Nephron progenitor cell (in vitro differentiated cells): ENCODE measurements at regions not wholly inside any gene's neighbourhood (a gene's known extent, or its start where the extent isn't known, plus 50 kb on each side); places are given as distances from the start of the nearest gene placed in this dataset.

Source experiments
- DNase-seq: peaks from one replicate; pipeline ENCODE4 v3.0.0; 2021
- H3K27ac Mint-ChIP-seq: 2 replicates; pipeline ENCODE4 v1.8.0; 2021; ENCODE audit warnings: mild to moderate bottlenecking, moderate library complexity, mixed read lengths
- H3K27me3 Mint-ChIP-seq: 2 replicates; pipeline ENCODE4 v1.8.0; 2021; ENCODE audit warnings: mild to moderate bottlenecking, low read depth, mixed read lengths; ENCODE audit not compliant: poor library complexity
- H3K36me3 Mint-ChIP-seq: 2 replicates; pipeline ENCODE4 v1.8.0; 2021; ENCODE audit warnings: low read depth, mixed read lengths
- H3K4me1 Mint-ChIP-seq: 2 replicates; pipeline ENCODE4 v1.8.0; 2021; ENCODE audit warnings: mixed read lengths
- H3K4me3 Mint-ChIP-seq: 2 replicates; pipeline ENCODE4 v1.8.0; 2021; ENCODE audit warnings: mild to moderate bottlenecking, moderate library complexity, mixed read lengths
- H3K9me3 Mint-ChIP-seq: 2 replicates; pipeline ENCODE4 v1.8.0; 2021; ENCODE audit warnings: mild to moderate bottlenecking, moderate library complexity, mixed read lengths
- TF ChIP-seq, protein P1 (sequence below): fragments of 200-600 bp; sonication (generic); IDR thresholded peaks from 2 replicates; pipeline ENCODE4 v1.5.0; 2021; ENCODE audit warnings: antibody characterized with exemption

DNA sequence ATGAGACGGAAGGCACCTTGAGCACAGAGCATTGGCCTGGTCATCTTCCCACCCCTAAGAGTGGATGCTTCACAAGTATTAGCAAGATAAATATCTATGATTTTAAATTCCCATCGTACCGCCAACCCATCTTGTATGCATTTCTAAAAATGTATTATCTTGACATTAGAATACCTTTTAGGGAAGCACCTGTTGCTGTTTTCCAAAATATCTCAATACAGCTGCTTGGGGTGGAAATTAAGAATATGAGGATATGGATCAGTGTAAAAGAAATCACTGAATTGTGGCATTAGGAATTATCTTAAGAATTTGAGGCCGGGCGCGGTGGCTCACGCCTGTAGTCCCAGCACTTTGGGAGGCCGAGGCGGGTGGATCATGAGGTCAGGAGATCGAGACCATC, 166.3 kb downstream of the ETS2 start:
- TF ChIP-seq, protein P1, sequence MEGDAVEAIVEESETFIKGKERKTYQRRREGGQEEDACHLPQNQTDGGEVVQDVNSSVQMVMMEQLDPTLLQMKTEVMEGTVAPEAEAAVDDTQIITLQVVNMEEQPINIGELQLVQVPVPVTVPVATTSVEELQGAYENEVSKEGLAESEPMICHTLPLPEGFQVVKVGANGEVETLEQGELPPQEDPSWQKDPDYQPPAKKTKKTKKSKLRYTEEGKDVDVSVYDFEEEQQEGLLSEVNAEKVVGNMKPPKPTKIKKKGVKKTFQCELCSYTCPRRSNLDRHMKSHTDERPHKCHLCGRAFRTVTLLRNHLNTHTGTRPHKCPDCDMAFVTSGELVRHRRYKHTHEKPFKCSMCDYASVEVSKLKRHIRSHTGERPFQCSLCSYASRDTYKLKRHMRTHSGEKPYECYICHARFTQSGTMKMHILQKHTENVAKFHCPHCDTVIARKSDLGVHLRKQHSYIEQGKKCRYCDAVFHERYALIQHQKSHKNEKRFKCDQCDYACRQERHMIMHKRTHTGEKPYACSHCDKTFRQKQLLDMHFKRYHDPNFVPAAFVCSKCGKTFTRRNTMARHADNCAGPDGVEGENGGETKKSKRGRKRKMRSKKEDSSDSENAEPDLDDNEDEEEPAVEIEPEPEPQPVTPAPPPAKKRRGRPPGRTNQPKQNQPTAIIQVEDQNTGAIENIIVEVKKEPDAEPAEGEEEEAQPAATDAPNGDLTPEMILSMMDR: no peak
- Mint-ChIP-seq H3K4me1 (peaks cover 57% of the 10 kb centered on the region), H3K27ac (no peak overlapping the region), H3K36me3 (peaks cover 4% of the 10 kb centered on the region), H3K9me3 (no peaks in the 10 kb centered on the region), H3K27me3 (peaks cover 13% of the 10 kb centered on the region), H3K4me3 (no peak overlapping the region)
- DNase-seq: no peak

DNA sequence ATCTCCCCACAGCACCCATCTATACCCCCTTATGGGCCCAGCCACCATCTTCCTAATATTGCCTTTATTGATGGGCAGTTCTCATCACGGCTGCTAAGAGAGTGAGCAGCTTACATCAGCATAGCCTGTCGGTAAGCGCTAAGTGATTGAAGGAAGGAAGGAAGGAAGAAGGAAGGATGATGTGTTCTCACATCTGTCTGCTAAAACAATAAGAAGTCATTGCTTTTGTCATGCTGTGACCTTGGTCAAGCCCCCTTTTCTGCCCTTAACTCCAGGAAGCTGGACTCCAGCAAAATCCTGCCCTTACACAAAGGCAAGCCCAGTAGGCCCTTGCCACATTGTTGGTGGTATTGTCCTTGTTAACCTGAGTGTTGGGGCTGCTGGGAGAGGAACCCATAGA, 165.0 kb downstream of the ETS2 start:
- H3K27me3 Mint-ChIP-seq: peaks cover 7% of the 10 kb centered on the region
- H3K27ac Mint-ChIP-seq: no peak overlapping the region
- peaks cover 67% of the 10 kb centered on the region for H3K4me1 Mint-ChIP-seq
- no peaks in the 10 kb centered on the region for H3K9me3 Mint-ChIP-seq
- TF ChIP-seq, protein P1: no peak
- no peak for DNase-seq
- H3K36me3 Mint-ChIP-seq: no peaks in the 10 kb centered on the region
- H3K4me3 Mint-ChIP-seq: no peak overlapping the region

DNA sequence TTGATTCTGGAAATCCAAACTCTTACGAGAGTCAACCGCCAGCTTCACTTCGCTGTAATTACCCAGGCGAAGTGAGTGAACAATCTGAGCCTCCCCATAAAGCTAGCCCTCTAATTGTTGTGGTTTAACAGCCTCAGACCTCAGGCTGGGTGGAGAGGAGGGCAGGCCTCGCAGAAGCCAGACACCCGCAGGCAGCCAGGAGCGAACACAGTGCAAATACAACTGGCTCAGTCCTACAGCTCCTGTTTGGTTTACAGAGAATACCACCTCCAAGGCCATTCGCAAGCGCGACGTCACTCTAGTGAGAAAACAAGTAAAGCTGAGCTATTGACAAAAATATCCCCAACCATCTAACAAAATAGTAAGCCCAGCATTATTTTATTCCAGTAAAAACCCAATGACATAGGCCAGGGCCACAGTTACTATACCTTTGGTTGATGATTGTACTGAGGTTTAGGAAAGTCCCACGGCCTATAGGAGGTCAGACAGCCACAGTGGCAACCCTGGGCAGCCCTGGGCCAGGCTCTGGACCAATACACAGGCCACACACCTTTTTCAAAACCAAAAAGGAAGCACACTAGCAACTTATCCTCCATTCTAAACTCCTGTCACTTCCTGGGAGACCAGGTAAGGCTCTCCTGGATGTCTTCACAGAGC, 163.3 kb downstream of the ETS2 start:
- H3K4me1 Mint-ChIP-seq: peaks cover 73% of the 10 kb centered on the region
- no peak overlapping the region for H3K4me3 Mint-ChIP-seq
- H3K9me3 Mint-ChIP-seq: no peaks in the 10 kb centered on the region
- no peak overlapping the region for H3K27ac Mint-ChIP-seq
- no peak for DNase-seq
- no peaks in the 10 kb centered on the region for H3K36me3 Mint-ChIP-seq
- TF ChIP-seq, protein P1: no peak
- peaks cover 7% of the 10 kb centered on the region for H3K27me3 Mint-ChIP-seq

DNA sequence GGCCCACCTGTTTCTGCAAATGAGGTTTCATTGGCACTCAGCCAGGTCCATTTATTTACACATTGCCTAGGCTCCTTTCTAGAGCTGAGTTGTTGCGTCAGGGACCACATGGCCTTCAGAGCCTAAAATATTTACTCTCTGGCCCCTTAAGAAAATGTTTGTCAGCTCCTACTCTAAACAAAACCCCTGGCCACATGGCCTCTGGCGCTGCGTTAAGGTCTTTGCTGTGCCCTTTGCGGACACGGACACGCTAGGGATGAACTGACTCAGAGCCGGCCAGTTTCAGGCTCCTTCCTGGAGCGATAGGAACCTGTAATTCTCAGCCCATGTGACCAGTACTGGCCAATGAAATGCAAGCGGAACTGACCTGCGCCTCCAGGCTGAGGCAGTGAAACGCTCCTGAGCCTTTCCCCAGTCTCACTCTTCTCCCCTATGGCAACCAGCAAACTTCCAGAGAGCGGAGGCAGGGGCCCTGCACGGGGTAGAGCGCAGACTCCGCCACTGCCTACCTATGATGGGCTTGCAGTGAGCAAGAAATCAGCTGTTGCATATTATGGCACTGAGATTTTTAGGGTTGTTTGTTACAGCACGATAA, 160.3 kb downstream of the ETS2 start:
- Mint-ChIP-seq H3K4me3 (no peak overlapping the region), H3K4me1 (peaks cover 47% of the 10 kb centered on the region), H3K27me3 (peaks cover 8% of the 10 kb centered on the region), H3K27ac (no peak overlapping the region), H3K36me3 (peaks cover 12% of the 10 kb centered on the region), H3K9me3 (peaks cover 24% of the 10 kb centered on the region)
- DNase-seq: peak; percentile 30
- TF ChIP-seq, protein P1: no peak

DNA sequence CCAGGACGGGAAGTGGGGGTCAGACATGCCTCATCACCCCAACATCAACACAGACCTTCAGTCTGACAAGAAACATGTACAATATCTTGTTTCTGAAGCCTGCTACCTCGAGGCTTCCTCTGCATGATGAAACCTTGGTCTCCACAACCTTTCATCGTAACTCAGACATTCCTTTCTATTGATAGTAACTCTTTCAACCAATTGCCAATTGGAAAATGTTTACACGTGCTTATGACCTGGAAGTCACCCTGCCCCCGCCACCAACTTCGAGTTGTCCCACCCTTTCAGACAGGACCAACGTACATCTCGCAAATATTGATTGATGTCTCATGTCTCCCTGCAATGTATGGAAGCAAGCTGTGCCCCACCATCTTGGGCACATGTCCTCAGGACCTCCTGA, 159.5 kb downstream of the ETS2 start:
- Mint-ChIP-seq H3K36me3 (peaks cover 12% of the 10 kb centered on the region), H3K4me3 (no peak overlapping the region), H3K9me3 (peaks cover 32% of the 10 kb centered on the region), H3K27ac (peak overlapping the region; percentile 27), H3K4me1 (peaks cover 43% of the 10 kb centered on the region), H3K27me3 (peaks cover 12% of the 10 kb centered on the region)
- TF ChIP-seq, protein P1: no peak
- DNase-seq: no peak

DNA sequence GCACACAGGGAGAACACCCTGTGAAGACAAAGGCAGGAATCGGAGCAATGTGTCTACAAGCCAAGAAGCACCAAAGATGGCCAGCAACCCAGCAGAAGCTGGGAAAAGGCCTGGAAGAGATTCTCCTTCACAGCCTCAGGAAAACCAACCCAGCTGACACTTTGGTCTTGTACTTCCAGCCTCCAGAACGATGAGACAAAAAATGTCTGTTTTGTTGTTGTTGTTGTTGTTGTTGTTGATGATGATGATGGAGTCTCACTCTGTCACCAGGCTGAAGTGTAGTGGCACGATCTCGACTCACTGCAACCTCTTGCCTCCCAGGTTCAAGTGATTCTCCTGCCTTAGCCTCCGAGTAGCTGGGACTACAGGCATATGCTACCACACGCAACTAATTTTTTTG, 157.3 kb downstream of the ETS2 start:
- H3K4me1 Mint-ChIP-seq: peaks cover 41% of the 10 kb centered on the region

More for the DNA sequence above, 157.3 kb downstream of the ETS2 start:
- peaks cover 9% of the 10 kb centered on the region for H3K27me3 Mint-ChIP-seq
- TF ChIP-seq, protein P1: no peak
- H3K36me3 Mint-ChIP-seq: peaks cover 12% of the 10 kb centered on the region
- peaks cover 40% of the 10 kb centered on the region for H3K9me3 Mint-ChIP-seq
- DNase-seq: no peak
- H3K27ac Mint-ChIP-seq: no peak overlapping the region
- no peak overlapping the region for H3K4me3 Mint-ChIP-seq
